ENCODE measurements at regions not wholly inside any gene's neighbourhood (a gene's known extent, or its start where the extent isn't known, plus 50 kb on each side); places are given as distances from the start of the nearest gene placed in this dataset.
"Not testable (repeated sequence)": the region's sequence is repeated elsewhere in the genome, so short reads cannot be mapped to it uniquely, and the experiment has no call there.

- no peak for DNase-seq
Measured at GRCh38 chr4:122973465-122973864, 51.1 kb upstream of the NUDT6 start.

GRCh38 chr4:122976111-122976510 lies 53.7 kb upstream of the NUDT6 start:
- no peak for DNase-seq

- DNase-seq = no peak
Measured at GRCh38 chr4:122977103-122977502, 54.7 kb upstream of the NUDT6 start.

GRCh38 chr4:122978109-122978508 lies 55.7 kb upstream of the NUDT6 start:
- no peak for DNase-seq

DNA sequence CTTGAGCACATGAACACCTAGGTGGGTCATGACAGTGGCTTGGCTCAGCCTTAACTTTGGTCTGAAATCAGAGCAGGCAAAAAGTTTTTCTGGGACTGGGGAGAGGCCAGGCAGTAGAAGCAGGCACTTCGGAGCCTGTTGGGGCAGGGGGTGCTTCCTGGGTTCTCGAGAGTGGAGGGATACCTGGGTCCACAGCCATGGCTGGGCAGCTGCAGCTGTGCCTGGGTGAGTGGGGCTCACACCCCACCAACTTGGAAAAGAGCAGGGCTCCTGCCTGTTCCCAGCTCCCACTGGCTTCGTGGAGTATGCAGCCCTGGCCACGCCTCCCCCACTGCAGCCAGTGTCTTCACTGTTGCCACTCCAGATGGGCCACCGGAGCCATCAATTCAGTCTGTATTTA lies 56.4 kb upstream of the NUDT6 start:
- no peak for DNase-seq

GRCh38 chr4:122980860-122981259 lies 58.5 kb upstream of the NUDT6 start:
- no peak for DNase-seq

GRCh38 chr4:122988696-122989095 lies 66.3 kb upstream of the NUDT6 start:
- no peak for DNase-seq

DNA sequence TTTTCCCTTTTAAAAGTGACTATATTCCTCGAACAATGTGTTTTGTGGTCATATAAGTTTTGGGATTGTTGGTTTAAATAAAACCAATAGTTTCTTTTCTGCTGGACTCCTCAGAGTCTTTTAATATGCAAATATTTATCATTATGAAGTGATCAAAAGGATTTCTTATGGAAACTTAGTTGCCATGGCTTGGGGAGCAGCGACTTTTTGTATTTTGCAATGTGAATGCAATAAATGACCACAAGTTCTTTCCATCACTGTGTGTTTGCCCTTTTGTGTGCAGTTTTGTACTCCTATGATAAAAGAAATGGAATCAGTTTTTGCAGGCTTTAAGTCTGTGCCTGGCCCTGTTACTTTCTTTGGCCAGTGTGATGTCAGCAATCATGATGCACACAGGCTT lies 68.5 kb upstream of the NUDT6 start:
- DNase-seq = no peak

- DNase-seq = peak; percentile 29
Measured at GRCh38 chr4:122992057-122992456, 69.7 kb upstream of the NUDT6 start.

- DNase-seq = no peak
Measured at GRCh38 chr4:122992641-122993040, 70.2 kb upstream of the NUDT6 start.

- DNase-seq = no peak
Measured at GRCh38 chr4:122996350-122996749, 74.0 kb upstream of the NUDT6 start.

- DNase-seq = no peak
Measured at GRCh38 chr4:122997463-122998101, 75.2 kb upstream of the NUDT6 start.

- not testable (repeated sequence) for DNase-seq
Measured at GRCh38 chr4:123004079-123004478, 81.7 kb upstream of the NUDT6 start.

- not testable (repeated sequence) for DNase-seq
Measured at GRCh38 chr4:123005126-123005525, 82.7 kb upstream of the NUDT6 start.

DNA sequence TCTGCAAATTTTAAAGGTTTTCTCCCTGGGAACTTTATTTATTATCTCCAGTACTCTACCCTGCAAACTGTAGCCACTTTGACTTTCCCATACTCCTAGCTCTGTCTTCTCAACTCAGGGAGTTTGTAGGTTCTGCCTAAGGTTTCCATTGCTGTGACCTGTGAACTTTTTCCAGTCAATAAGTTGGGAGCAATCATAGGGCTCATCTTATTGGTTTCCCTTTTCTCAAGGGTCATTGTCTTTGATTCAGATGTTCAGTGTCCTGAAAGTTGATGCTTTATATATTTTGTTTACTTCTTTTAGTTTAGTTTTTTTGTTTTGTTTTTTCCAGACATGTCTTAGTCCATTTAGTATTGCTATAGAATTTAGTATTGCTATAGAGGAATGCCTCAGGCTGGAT lies 85.3 kb upstream of the NUDT6 start:
- DNase-seq = no peak

DNA sequence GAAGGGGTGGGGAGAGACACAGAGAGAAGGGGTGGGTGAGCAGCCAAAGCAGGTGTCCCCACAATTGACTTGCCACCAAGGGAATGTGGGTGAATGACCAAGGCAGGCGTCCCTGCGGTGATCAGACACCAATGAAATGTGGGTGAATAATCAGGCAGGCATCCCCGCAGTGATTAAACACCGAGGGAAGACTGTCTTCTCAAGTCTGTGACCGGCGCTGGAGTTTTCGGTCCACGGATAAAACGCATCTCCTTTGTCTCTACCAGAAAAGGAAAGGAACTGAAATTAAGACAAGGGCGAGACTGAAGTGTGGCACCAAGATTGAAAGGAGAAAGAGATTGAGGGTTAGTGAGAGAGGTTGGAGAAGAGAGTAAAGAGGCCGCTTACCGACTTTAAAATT lies 90.0 kb upstream of the NUDT6 start:
- DNase-seq = not testable (repeated sequence)

- peak; percentile 43 for DNase-seq
Measured at GRCh38 chr4:123014038-123014437, 91.6 kb upstream of the NUDT6 start.

DNA sequence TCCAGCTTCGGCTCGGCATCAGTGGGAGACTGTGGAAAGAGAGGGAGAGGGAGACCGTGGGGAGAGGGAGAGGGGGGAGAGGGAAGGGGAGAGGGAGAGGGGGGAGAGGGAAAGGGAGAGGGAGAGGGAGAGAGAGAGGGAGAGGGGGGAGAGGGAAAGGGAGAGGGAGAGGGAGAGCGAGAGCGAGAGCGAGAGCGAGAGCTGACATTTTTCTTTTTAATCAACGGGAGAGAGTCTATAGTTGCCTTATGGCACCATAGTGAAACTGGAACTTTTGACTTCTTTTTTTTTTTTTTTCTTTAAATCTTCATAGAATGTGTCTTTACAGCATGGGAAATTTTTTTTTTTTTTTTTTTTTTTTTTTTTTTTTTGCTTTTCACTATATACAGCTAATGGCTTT lies 94.7 kb upstream of the NUDT6 start:
- DNase-seq = no peak

DNA sequence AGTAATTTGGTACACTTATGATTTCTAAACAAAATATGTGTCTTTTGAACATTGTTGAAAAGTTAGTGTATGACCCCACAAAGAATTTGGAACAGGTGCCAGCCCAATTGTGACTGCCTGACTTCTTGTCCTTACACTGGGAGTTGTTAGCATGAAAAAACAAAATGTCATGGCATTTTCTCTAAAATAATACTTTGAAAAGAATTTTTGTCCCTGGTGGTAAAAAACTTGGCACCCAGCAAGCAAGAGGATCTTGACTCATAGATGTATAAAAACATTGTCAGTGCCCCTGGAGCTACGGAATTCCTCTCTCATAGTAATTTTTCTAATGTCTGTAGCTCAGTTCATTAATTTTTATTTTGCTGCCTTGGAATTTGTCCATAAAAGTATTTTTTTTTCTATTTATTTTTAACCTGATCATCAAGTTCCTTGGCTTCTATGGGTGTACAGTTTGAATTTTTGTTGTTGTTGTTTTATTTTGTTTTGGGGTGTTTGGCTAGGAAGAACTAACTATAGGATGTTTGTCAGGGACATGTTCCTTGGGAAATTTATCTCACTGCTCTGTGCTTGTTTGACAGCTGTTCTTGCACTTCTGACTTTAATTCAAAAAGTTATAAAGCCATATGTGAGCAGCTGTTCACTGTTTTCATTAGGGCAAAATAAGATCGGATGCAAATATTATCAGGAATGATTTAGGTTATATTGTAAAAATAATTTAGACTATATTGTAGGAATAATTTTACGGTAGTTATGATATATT lies 95.4 kb upstream of the NUDT6 start:
- DNase-seq = peak; percentile 70

DNA sequence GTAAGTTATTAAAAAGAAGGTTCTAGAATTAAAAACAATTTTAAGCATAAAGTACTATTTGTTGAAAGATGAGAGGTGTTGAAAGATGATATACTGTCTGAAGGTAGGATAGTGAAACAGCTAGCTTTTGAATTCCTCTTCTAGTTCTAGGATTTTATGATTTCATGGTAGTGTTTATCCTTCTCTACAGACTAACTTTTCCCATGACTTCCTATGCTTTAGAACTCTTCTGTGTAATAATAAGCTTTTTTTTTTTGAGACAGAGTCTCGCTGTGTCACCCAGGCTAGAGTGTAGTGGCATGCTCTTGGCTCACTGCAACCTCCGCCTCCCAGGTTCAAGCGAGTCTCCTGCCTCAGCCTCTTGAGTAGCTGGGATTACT lies 96.0 kb upstream of the NUDT6 start:
- DNase-seq = no peak

GRCh38 chr4:123020285-123020684 lies 97.9 kb upstream of the NUDT6 start:
- DNase-seq = no peak

DNA sequence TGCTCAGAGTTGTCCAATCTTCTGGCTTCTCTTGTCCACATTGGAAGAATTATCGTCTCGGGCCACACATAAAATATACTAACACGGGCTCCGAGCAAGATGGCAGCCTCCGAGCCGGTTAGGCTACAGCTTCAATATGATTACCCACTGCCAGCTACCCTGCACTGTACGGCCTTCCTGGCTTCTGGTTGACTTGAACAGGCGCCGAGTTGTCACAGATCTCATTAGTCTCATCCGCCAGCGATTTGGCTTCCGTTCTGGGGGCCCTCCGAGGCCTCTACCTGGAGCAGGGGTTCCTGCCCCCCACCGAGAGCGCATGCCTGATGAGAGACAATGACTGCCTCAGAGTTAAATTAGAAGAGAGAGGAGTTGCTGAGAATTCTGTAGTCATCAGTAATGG lies 101.2 kb upstream of the NUDT6 start:
- no peak for DNase-seq

- no peak for DNase-seq
Measured at GRCh38 chr4:123024710-123025109, 102.3 kb upstream of the NUDT6 start.

DNA sequence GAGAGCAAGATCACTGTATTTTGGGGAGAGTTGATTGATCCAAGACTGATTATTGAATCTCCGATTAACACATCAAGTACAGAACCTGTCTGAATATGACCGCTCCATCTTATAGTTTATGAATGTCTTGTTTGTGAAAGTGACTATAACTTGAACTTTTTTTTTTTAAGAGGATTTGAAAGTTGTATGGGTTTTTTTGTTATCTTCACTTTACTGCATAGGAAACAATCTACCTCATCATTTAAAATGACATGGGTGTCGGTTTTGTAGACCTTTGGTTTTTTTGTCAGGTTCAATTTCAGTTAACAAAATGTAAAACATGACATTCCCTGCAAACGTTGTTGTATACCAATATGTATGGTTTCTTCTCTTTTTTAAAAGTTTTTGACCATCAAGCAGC lies 103.0 kb upstream of the NUDT6 start:
- DNase-seq = no peak

- peak; percentile 61 for DNase-seq
Measured at GRCh38 chr4:123026015-123026414, 103.6 kb upstream of the NUDT6 start.

Measured in fibroblast of skin of right biceps (primary cell).